Endothelial cell of umbilical vein (primary cell): ENCODE measurements at regions not wholly inside any gene's neighbourhood (a gene's known extent, or its start where the extent isn't known, plus 50 kb on each side); places are given as distances from the start of the nearest gene placed in this dataset.

Experiments used
- POLR2AphosphoS5 ChIP-seq: IDR thresholded peaks from 2 replicates; pipeline ENCODE4 v1.6.1; 2012; ENCODE audit warnings: low read depth, mild to moderate bottlenecking, control low read depth, low read length, moderate library complexity; ENCODE audit not compliant: insufficient read depth
- TF ChIP-seq, protein P1 (sequence below), 2 donors: IDR thresholded peaks; 1 replicate in 1 of 2; 2 replicates in 1 of 2; pipeline ENCODE4 v1.5.1; 2011; ENCODE audit warnings: low read length in 2 of 2, mild to moderate bottlenecking in 2 of 2, moderate library complexity in 2 of 2, control low read depth in 1 of 2, inconsistent platforms in 1 of 2, low read depth in 1 of 2; ENCODE audit not compliant: insufficient read depth in 1 of 2; ENCODE audit errors: extremely low read depth in 1 of 2

- no peak for TF ChIP-seq POLR2AphosphoS5
- TF ChIP-seq, protein P1, sequence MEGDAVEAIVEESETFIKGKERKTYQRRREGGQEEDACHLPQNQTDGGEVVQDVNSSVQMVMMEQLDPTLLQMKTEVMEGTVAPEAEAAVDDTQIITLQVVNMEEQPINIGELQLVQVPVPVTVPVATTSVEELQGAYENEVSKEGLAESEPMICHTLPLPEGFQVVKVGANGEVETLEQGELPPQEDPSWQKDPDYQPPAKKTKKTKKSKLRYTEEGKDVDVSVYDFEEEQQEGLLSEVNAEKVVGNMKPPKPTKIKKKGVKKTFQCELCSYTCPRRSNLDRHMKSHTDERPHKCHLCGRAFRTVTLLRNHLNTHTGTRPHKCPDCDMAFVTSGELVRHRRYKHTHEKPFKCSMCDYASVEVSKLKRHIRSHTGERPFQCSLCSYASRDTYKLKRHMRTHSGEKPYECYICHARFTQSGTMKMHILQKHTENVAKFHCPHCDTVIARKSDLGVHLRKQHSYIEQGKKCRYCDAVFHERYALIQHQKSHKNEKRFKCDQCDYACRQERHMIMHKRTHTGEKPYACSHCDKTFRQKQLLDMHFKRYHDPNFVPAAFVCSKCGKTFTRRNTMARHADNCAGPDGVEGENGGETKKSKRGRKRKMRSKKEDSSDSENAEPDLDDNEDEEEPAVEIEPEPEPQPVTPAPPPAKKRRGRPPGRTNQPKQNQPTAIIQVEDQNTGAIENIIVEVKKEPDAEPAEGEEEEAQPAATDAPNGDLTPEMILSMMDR (IDR thresholded peaks at IDR 0.05; ENCODE audit: extremely low read depth in 1 of 2, insufficient read depth in 1 of 2, low read depth in 1 of 2, low read length in 2 of 2), result no peak
Observed at GRCh38 chr2:122598784-122599183, 843.3 kb downstream of the TSN start.
